CD14-positive monocyte (primary cell): ENCODE measurements at regions not wholly inside any gene's neighbourhood (a gene's known extent, or its start where the extent isn't known, plus 50 kb on each side); places are given as distances from the start of the nearest gene placed in this dataset.

Source experiments
- DNase-seq, 3 donors: peaks; one replicate each; pipeline ENCODE4 v3.0.0-alpha.2; 2011 to 2022
- H2AFZ ChIP-seq: 2 replicates; pipeline ENCODE4 v1.6.0; 2012; ENCODE audit warnings: mild to moderate bottlenecking, low read depth, low read length, inconsistent platforms; ENCODE audit not compliant: insufficient read depth, poor library complexity, severe bottlenecking
- H3K27ac ChIP-seq, 2 donors: 1 replicate in 1 of 2; 2 replicates in 1 of 2; pipeline ENCODE4 v1.5.1; 2012 to 2013; ENCODE audit warnings: low read length in 2 of 2, control low read depth in 1 of 2, inconsistent platforms in 1 of 2, low read depth in 1 of 2, mild to moderate bottlenecking in 1 of 2
- H3K27me3 ChIP-seq, 2 donors: one replicate each; pipeline versions ENCODE4 v1.6.0 to v1.6.1; 2011 to 2013; ENCODE audit warnings: low read length in 2 of 2; ENCODE audit not compliant: control insufficient read depth in 2 of 2, insufficient read depth in 2 of 2
- H3K36me3 ChIP-seq, 2 donors: replicated peaks in 1 of 2; 1 replicate in 1 of 2; 2 replicates in 1 of 2; pipeline versions ENCODE4 v1.5.1 to v1.6.1; 2012 to 2013; ENCODE audit warnings: low read length in 2 of 2, control low read depth in 1 of 2, inconsistent platforms in 1 of 2, mild to moderate bottlenecking in 1 of 2; ENCODE audit not compliant: insufficient read depth in 2 of 2, control insufficient read depth in 1 of 2
- H3K4me1 ChIP-seq, 2 donors: 1 replicate in 1 of 2; 2 replicates in 1 of 2; pipeline versions ENCODE4 v1.5.1 to v1.6.1; 2012 to 2013; ENCODE audit warnings: low read length in 2 of 2, control low read depth in 1 of 2, inconsistent platforms in 1 of 2, mild to moderate bottlenecking in 1 of 2, moderate library complexity in 1 of 2; ENCODE audit not compliant: insufficient read depth in 2 of 2, control insufficient read depth in 1 of 2
- H3K4me2 ChIP-seq: replicated peaks from 2 replicates; pipeline ENCODE3; 2012; ENCODE audit warnings: low read length, moderate library complexity, mild to moderate bottlenecking; ENCODE audit not compliant: poor library complexity, severe bottlenecking; ENCODE audit errors: extremely low read depth
- H3K4me3 ChIP-seq, 3 experiments: fragments of 200-600 bp in 1 of 3; sonication (generic) in 1 of 3; replicated peaks in 1 of 3; 1 replicate in 2 of 3; 2 replicates in 1 of 3; pipeline ENCODE4 v1.5.1; 2011 to 2013; ENCODE audit warnings: low read length in 3 of 3, mild to moderate bottlenecking in 3 of 3, control low read depth in 2 of 3, low read depth in 2 of 3, inconsistent platforms in 1 of 3, moderate library complexity in 1 of 3
- H3K79me2 ChIP-seq: 2 replicates; pipeline ENCODE4 v1.6.0; 2012; ENCODE audit warnings: mild to moderate bottlenecking, control low read depth, inconsistent platforms, low read length, moderate library complexity; ENCODE audit not compliant: insufficient read depth
- H3K9ac ChIP-seq: 2 replicates; pipeline ENCODE4 v1.6.0; 2017; ENCODE audit warnings: low read length, mild to moderate bottlenecking; ENCODE audit not compliant: insufficient read depth, poor library complexity, severe bottlenecking
- H3K9me3 ChIP-seq, 2 donors: replicated peaks in 1 of 2; 1 replicate in 1 of 2; 2 replicates in 1 of 2; pipeline versions ENCODE4 v1.5.1 to v1.6.1; 2012 to 2013; ENCODE audit warnings: low read length in 2 of 2, control low read depth in 1 of 2; ENCODE audit not compliant: control insufficient read depth in 1 of 2, insufficient read depth in 1 of 2
- H4K20me1 ChIP-seq: 2 replicates; pipeline ENCODE4 v1.6.0; 2012; ENCODE audit warnings: mild to moderate bottlenecking, low read length, control low read depth, moderate library complexity; ENCODE audit not compliant: insufficient read depth
- H3K27ac Mint-ChIP-seq, 7 donors: one replicate each; pipeline ENCODE4 v1.8.0; 2020; ENCODE audit warnings: mild to moderate bottlenecking in 7 of 7, mixed read lengths in 7 of 7, moderate library complexity in 6 of 7, inconsistent platforms in 2 of 7
- H3K27me3 Mint-ChIP-seq, 3 donors: one replicate each; pipeline ENCODE4 v1.8.0; 2021 to 2022; ENCODE audit warnings: low read depth in 3 of 3, mild to moderate bottlenecking in 3 of 3, mixed read lengths in 3 of 3, moderate library complexity in 3 of 3, inconsistent platforms in 1 of 3
- H3K36me3 Mint-ChIP-seq, 2 donors: one replicate each; pipeline ENCODE4 v1.8.0; 2020; ENCODE audit warnings: mixed read lengths in 2 of 2, inconsistent platforms in 1 of 2, mild to moderate bottlenecking in 1 of 2
- H3K4me1 Mint-ChIP-seq: one replicate; pipeline ENCODE4 v1.8.0; 2020; ENCODE audit warnings: mild to moderate bottlenecking, mixed read lengths
- H3K4me3 Mint-ChIP-seq, 2 donors: one replicate each; pipeline ENCODE4 v1.8.0; 2020; ENCODE audit warnings: mild to moderate bottlenecking in 2 of 2, mixed read lengths in 2 of 2, moderate library complexity in 1 of 2
- H3K9me3 Mint-ChIP-seq, 7 donors: one replicate each; pipeline ENCODE4 v1.8.0; 2020 to 2022; ENCODE audit warnings: mixed read lengths in 7 of 7, mild to moderate bottlenecking in 6 of 7, moderate library complexity in 6 of 7, inconsistent platforms in 2 of 7
- WGBS: methylation state at CpG from one replicate; pipeline ENCODE4 v1.1.5; 2013; ENCODE audit warnings: missing lambda C conversion rate; ENCODE audit not compliant: insufficient coverage; 5-methylcytosine and 5-hydroxymethylcytosine counted together
- intact Hi-C, 2 donors: fragments of 100-400 bp; cut with micrococcal nuclease; formaldehyde crosslinking; loops; one replicate each; pipeline versions ENCODE4 v1.15.0 to v1.15.1; 2023
- TF ChIP-seq, protein P1 (sequence below): fragments of 200-600 bp; IDR thresholded peaks from one replicate; pipeline ENCODE4 v1.8.0; 2022; ENCODE audit warnings: antibody characterized with exemption, mild to moderate bottlenecking

DNA sequence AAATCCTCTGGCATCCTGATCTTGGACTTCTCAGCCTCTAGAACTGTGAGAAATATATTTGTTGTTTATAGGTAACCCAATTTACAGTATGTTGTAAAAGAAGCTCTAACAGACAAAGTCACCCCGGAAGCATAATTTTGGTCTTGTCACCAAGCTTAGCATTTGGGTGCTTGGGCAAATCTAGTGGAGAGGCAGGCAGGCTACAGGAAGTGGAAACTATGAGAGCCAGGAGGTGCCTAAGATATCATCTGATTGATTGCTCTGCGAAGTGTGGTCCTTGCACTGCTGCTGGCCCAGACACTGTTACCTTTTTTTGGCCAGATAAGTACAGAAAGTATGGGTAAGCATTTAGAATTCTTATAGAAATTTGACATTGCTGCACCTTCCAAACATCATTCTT, 102.9 kb downstream of the CDC42EP3 start:
- Histone ChIP-seq H3K4me3 (no peak overlapping the region), H2AFZ (no peak overlapping the region), H3K27me3 (no peaks in the 10 kb centered on the region), H4K20me1 (no peaks in the 10 kb centered on the region), H3K9ac (no peak overlapping the region), H3K9me3 (no peaks in the 10 kb centered on the region), H3K79me2 (no peaks in the 10 kb centered on the region), H3K4me2 (no peak overlapping the region), H3K27ac (no peak overlapping the region), H3K4me1 (peaks cover 2 to 10% of the 10 kb centered on the region in 2 donors), H3K36me3 (no peaks in the 10 kb centered on the region)
- H3K9me3 Mint-ChIP-seq, result no peaks in the 10 kb centered on the region
- intact Hi-C loops, result no loop called here
- no peak overlapping the region for H3K27ac Mint-ChIP-seq
- TF ChIP-seq, protein P1, sequence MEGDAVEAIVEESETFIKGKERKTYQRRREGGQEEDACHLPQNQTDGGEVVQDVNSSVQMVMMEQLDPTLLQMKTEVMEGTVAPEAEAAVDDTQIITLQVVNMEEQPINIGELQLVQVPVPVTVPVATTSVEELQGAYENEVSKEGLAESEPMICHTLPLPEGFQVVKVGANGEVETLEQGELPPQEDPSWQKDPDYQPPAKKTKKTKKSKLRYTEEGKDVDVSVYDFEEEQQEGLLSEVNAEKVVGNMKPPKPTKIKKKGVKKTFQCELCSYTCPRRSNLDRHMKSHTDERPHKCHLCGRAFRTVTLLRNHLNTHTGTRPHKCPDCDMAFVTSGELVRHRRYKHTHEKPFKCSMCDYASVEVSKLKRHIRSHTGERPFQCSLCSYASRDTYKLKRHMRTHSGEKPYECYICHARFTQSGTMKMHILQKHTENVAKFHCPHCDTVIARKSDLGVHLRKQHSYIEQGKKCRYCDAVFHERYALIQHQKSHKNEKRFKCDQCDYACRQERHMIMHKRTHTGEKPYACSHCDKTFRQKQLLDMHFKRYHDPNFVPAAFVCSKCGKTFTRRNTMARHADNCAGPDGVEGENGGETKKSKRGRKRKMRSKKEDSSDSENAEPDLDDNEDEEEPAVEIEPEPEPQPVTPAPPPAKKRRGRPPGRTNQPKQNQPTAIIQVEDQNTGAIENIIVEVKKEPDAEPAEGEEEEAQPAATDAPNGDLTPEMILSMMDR, result no peak
- peaks cover 0 to 5% (median 0%) of the 10 kb centered on the region in 3 donors for H3K27me3 Mint-ChIP-seq
- no peak for DNase-seq
- peaks cover 16% of the 10 kb centered on the region for H3K4me1 Mint-ChIP-seq
- H3K4me3 Mint-ChIP-seq, result no peak overlapping the region
- 53% methylated on average over 2 of the region's 2 CpGs for WGBS
- H3K36me3 Mint-ChIP-seq, result peaks cover 0 to 5% of the 10 kb centered on the region in 2 donors

DNA sequence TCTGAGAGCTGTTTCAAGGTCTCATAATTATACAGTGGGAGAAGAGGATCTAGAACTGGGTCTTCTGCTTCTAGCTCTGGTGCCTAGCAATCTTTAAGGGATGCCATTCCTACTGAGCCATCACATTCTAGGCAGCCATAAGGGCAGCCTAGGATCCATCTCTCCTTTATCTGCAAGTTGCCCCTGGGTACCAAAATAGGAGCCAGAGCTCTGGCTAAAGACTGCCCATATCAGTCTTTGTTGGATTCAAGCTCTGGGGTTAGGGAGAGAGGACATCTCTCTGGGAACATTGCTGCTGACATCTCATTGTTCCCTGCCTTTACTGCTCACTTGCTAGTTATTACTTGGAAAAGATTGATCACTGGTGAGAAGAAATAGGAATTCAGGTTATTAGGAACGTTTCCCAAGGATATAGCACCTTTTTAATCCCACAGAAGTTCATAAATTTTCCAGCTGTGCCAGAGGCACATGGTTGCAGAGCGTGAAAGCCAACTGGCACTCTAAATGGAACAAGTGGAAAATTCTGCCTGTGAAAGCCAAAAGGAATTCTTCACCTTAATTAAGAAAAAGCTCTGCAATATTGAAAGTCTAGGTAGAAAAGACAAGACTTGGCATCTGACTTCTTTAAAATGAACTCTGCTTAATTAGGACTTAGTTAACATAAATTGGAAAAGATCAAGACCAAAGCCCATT, 102.2 kb downstream of the CDC42EP3 start:
- intact Hi-C loops, result no loop called here
- H3K4me1 Mint-ChIP-seq, result peaks cover 17% of the 10 kb centered on the region

More for the DNA sequence above, 102.2 kb downstream of the CDC42EP3 start:
- peaks cover 0 to 7% of the 10 kb centered on the region in 2 donors for H3K4me1 ChIP-seq
- no CpG with 5 or more reads among the region's 2 CpGs for WGBS
- Mint-ChIP-seq H3K4me3 (no peak overlapping the region), H3K27me3 (peaks cover 0 to 7% (median 0%) of the 10 kb centered on the region in 3 donors), H3K27ac (no peak overlapping the region), H3K9me3 (no peaks in the 10 kb centered on the region), H3K36me3 (peaks cover 0 to 5% of the 10 kb centered on the region in 2 donors)
- H3K27me3 ChIP-seq, result no peaks in the 10 kb centered on the region
- TF ChIP-seq, protein P1, result no peak
- H4K20me1 ChIP-seq, result no peaks in the 10 kb centered on the region
- no peak overlapping the region for H2AFZ ChIP-seq
- H3K79me2 ChIP-seq, result no peaks in the 10 kb centered on the region
- H3K4me3 ChIP-seq, result no peak overlapping the region
- H3K4me2 ChIP-seq, result no peak overlapping the region
- no peaks in the 10 kb centered on the region for H3K36me3 ChIP-seq
- no peak overlapping the region for H3K9ac ChIP-seq
- no peak for DNase-seq
- no peak overlapping the region for H3K27ac ChIP-seq
- no peaks in the 10 kb centered on the region for H3K9me3 ChIP-seq
